Transverse colon (tissue), 4 donors: ENCODE measurements at regions not wholly inside any gene's neighbourhood (a gene's known extent, or its start where the extent isn't known, plus 50 kb on each side); places are given as distances from the start of the nearest gene placed in this dataset.

Source experiments
- DNase-seq: peaks from one replicate; pipeline ENCODE4 v3.0.0-alpha.2; 2019
- H3K27ac ChIP-seq, 4 donors: fragments of 200-600 bp; sonication (generic); 2 replicates each; pipeline ENCODE4 v1.5.1; 2016 to 2018; ENCODE audit warnings: inconsistent platforms in 4 of 4
- H3K27me3 ChIP-seq: fragments of 200-600 bp; sonication (generic); 2 replicates; pipeline ENCODE4 v1.5.1; 2017; ENCODE audit warnings: inconsistent platforms
- H3K36me3 ChIP-seq, 4 donors: fragments of 200-600 bp; sonication (generic); 2 replicates each; pipeline ENCODE4 v1.5.1; 2017 to 2019; ENCODE audit warnings: inconsistent platforms in 4 of 4
- H3K4me1 ChIP-seq, 4 donors: fragments of 200-600 bp; sonication (generic); 2 replicates each; pipeline ENCODE4 v1.5.1; 2017 to 2020; ENCODE audit warnings: inconsistent platforms in 4 of 4
- H3K4me3 ChIP-seq, 4 donors: fragments of 200-600 bp; sonication (generic); 1 replicate in 1 of 4; 2 replicates in 3 of 4; pipeline versions ENCODE4 v1.5.1 to v1.6.1; 2017 to 2019; ENCODE audit warnings: inconsistent platforms in 4 of 4
- H3K9me3 ChIP-seq, 2 donors: fragments of 200-600 bp; sonication (generic); 2 replicates each; pipeline ENCODE4 v1.5.1; 2017 to 2019; ENCODE audit warnings: inconsistent platforms in 2 of 2
- EP300 ChIP-seq: sonication (generic); formaldehyde crosslinking; IDR thresholded peaks from one replicate; pipeline ENCODE4 v1.6.1; 2017; ENCODE audit warnings: antibody characterized with exemption, low read depth
- POLR2A ChIP-seq: fragments of 450-650 bp; IDR thresholded peaks from one replicate; pipeline ENCODE4 v1.6.1; 2016; ENCODE audit warnings: antibody characterized with exemption, mild to moderate bottlenecking, moderate library complexity
- POLR2AphosphoS5 ChIP-seq, 3 donors: sonication (generic); formaldehyde crosslinking; IDR thresholded peaks; one replicate each; pipeline ENCODE4 v1.6.1; 2016; ENCODE audit warnings: antibody characterized with exemption in 3 of 3
- WGBS, 2 donors: methylation state at CpG; one replicate each; pipeline ENCODE4 v1.1.5; 2018; ENCODE audit warnings: low coverage in 1 of 2; 5-methylcytosine and 5-hydroxymethylcytosine counted together
- in situ Hi-C, 4 donors: fragments of 200-750 bp; cut with MboI; loops; one replicate each; pipeline versions ENCODE4 v1.15.0 to v1.15.1; 2017; ENCODE audit warnings: low sequenced_read_pairs in 3 of 4, low pct_ligation_motif_present in 1 of 4, low pct_unique_long_range_greater_than_20kb in 1 of 4
- intact Hi-C: fragments of 100-400 bp; cut with DNase I; formaldehyde crosslinking; loops from one replicate; pipeline ENCODE4 v1.15.1; 2023; ENCODE audit warnings: low total_unique reads
- TF ChIP-seq, protein P1 (sequence below), 5 experiments: fragments of 200-600 bp in 3 of 5; fragments of 450-650 bp in 2 of 5; sonication (generic) in 3 of 5; IDR thresholded peaks; 1 replicate in 2 of 5; 2 replicates in 3 of 5; pipeline ENCODE4 v1.5.1; 2016 to 2017; ENCODE audit warnings: antibody characterized with exemption in 5 of 5, inconsistent platforms in 3 of 5, mild to moderate bottlenecking in 2 of 5, moderate library complexity in 1 of 5

DNA sequence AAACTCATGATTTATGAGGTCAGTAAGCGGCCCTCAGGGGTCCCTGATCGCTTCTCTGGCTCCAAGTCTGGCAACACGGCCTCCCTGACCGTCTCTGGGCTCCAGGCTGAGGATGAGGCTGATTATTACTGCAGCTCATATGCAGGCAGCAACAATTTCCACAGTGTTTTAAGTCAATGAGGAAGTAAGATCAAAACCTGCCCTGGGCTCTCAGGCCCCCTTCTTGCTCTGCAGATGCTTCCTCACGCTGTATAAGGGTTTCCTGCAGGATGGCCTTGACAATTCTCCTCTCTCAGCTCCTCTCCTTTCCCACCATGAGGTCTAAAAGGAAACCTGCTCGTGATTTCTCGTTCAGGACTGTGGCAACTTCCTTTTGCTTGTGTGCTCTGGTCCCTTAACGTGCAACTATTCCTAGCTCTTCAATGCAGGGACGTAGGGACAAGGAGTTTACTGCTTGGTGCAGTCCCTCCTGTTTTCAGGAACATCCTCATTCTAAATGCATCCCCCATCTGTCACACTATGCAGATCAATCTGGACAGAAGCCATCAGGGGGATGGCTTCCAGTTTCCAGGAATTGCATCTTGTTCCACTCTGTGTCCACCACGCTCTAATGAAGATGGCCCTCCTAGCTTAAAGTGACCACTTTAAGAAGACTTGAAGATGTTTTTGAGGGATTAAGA lies 64.3 kb upstream of the IGLL5 start:
- H3K27me3 ChIP-seq: no peaks in the 10 kb centered on the region
- H3K4me3 ChIP-seq: no peak overlapping the region
- 67% methylated on average over 9 of the region's 10 CpGs; no CpG with 5 or more reads in 1 of the 2 donors for WGBS, 2 donors
- intact Hi-C loops (no loop called here), in situ Hi-C loops (no loop called here)
- no peaks in the 10 kb centered on the region for H3K9me3 ChIP-seq
- no peaks in the 10 kb centered on the region for H3K36me3 ChIP-seq
- H3K4me1 ChIP-seq: peaks cover 0 to 4% (median 0%) of the 10 kb centered on the region in 4 donors
- no peak overlapping the region for H3K27ac ChIP-seq
- no peak for DNase-seq
- no peak for TF ChIP-seq EP300
- TF ChIP-seq POLR2AphosphoS5 (IDR thresholded peaks at IDR 0.05): no peak
- TF ChIP-seq, protein P1, sequence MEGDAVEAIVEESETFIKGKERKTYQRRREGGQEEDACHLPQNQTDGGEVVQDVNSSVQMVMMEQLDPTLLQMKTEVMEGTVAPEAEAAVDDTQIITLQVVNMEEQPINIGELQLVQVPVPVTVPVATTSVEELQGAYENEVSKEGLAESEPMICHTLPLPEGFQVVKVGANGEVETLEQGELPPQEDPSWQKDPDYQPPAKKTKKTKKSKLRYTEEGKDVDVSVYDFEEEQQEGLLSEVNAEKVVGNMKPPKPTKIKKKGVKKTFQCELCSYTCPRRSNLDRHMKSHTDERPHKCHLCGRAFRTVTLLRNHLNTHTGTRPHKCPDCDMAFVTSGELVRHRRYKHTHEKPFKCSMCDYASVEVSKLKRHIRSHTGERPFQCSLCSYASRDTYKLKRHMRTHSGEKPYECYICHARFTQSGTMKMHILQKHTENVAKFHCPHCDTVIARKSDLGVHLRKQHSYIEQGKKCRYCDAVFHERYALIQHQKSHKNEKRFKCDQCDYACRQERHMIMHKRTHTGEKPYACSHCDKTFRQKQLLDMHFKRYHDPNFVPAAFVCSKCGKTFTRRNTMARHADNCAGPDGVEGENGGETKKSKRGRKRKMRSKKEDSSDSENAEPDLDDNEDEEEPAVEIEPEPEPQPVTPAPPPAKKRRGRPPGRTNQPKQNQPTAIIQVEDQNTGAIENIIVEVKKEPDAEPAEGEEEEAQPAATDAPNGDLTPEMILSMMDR (IDR thresholded peaks at IDR 0.05): no peak
- TF ChIP-seq POLR2A: no peak

GRCh38 chr22:22824340-22825212 lies 63.0 kb upstream of the IGLL5 start:
- 91 to 95% methylated on average over 3 to 6 of the region's 6 CpGs for WGBS, 2 donors
- H3K36me3 ChIP-seq: no peaks in the 10 kb centered on the region
- H3K27ac ChIP-seq: no peak overlapping the region
- no peak overlapping the region for H3K4me3 ChIP-seq
- no peaks in the 10 kb centered on the region for H3K9me3 ChIP-seq
- DNase-seq: no peak
- H3K4me1 ChIP-seq: peaks cover 0 to 4% (median 0%) of the 10 kb centered on the region in 4 donors
- intact Hi-C loops (no loop called here), in situ Hi-C loops (no loop called here)
- H3K27me3 ChIP-seq: peaks cover under 1% of the 10 kb centered on the region
- TF ChIP-seq, protein P1 (IDR thresholded peaks at IDR 0.05): no peak
- TF ChIP-seq POLR2A (no peak), EP300 (no peak)

- TF ChIP-seq EP300 (no peak), POLR2A (no peak)
- H3K9me3 ChIP-seq: no peaks in the 10 kb centered on the region
- no peak for DNase-seq
- H3K4me1 ChIP-seq: peaks cover 0 to 4% (median 0%) of the 10 kb centered on the region in 4 donors
- no peaks in the 10 kb centered on the region for H3K36me3 ChIP-seq
- peaks cover 6% of the 10 kb centered on the region for H3K27me3 ChIP-seq
- no peak overlapping the region for H3K4me3 ChIP-seq
- intact Hi-C loops (no loop called here), in situ Hi-C loops (no loop called here)
- H3K27ac ChIP-seq: no peak overlapping the region
- WGBS, 2 donors: 81 to 100% methylated on average over 2 of the region's 2 CpGs
Observed at GRCh38 chr22:22825213-22825593, 62.4 kb upstream of the IGLL5 start.

DNA sequence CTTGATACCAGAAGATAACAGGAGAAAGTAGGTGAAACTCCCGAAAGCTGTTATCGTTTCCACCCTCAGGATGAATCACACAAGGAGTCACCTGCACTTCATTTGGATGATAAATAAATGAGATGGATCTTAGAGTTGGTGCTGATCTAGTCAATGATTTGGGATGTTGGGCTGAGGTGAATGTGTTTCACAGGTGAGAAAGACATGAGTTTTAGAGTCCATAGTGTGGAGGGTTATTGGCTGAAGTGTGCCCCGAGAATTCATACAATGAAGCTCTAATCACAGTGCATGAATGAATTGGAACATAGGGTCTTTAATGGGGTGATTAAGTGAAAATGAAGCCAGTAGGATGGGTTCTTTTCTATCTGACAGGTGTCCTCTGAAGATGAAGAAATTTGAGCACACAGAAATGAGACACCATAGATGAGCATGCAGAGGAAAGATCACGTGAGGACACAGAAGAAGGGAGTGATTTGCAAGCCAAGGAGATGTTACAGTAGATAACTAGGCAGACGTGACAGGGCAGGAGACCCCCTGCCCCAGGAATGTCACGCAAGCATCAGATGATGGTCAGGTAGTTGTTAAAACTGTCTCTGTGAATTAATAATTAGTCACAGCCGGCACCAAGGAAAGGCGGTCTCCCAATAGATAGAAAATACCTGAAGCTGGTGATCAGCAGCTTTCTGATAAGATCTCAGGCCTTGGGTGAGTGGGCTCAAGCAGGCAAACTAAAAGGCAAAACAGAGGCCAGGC lies 60.3 kb upstream of the IGLL5 start:
- Histone ChIP-seq H3K27ac (no peak overlapping the region), H3K4me3 (no peak overlapping the region), H3K27me3 (peaks cover 10% of the 10 kb centered on the region), H3K9me3 (peaks cover 0 to 3% of the 10 kb centered on the region in 2 donors), H3K36me3 (no peaks in the 10 kb centered on the region), H3K4me1 (peaks cover 0 to 4% (median 0%) of the 10 kb centered on the region in 4 donors)
- in situ Hi-C loops: no loop called here
- intact Hi-C loops: no loop called here
- no peak for DNase-seq
- TF ChIP-seq EP300 (no peak), POLR2A (no peak), POLR2AphosphoS5 (IDR thresholded peaks at IDR 0.05) (no peak)
- TF ChIP-seq, protein P1 (IDR thresholded peaks at IDR 0.05): no peak
- WGBS, 2 donors: 84 to 89% methylated on average over 8 of the region's 8 CpGs
